Fibroblast of pulmonary artery (primary cell): ENCODE measurements at regions not wholly inside any gene's neighbourhood (a gene's known extent, or its start where the extent isn't known, plus 50 kb on each side); places are given as distances from the start of the nearest gene placed in this dataset.

Source experiments
- DNase-seq: peaks from one replicate; pipeline ENCODE4 v3.0.0-alpha.2; 2010; ENCODE audit warnings: low read depth
- H3K4me3 ChIP-seq: replicated peaks from 2 replicates; pipeline ENCODE4 v1.5.1; 2011; ENCODE audit warnings: low read depth, mild to moderate bottlenecking, control low read depth, low read length, moderate library complexity
- TF ChIP-seq, protein P1 (sequence below): IDR thresholded peaks from 2 replicates; pipeline ENCODE4 v1.5.1; 2011; ENCODE audit warnings: mild to moderate bottlenecking, control low read depth, low read length, inconsistent platforms; ENCODE audit errors: missing control alignments

DNA sequence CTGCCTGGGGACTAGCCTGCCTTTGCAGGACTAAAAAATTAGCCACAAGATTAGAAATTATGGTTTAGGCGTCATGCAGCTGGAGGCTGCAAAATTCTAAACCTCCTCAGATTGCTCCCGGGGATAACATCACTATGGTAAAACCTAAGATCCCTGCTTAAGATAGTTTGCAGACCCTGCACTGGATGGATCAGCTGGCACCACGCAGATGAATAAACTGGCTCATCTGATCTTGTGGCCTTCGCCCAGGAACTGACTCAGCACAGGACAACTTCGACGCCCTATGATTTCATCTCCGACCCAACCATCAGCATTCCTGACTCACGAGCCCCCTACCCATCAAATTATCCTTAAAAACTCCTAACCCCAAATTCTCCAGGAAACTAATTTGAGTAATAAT lies 482.4 kb downstream of the SPRY1 start:
- H3K4me3 ChIP-seq: no peak overlapping the region
- TF ChIP-seq, protein P1, sequence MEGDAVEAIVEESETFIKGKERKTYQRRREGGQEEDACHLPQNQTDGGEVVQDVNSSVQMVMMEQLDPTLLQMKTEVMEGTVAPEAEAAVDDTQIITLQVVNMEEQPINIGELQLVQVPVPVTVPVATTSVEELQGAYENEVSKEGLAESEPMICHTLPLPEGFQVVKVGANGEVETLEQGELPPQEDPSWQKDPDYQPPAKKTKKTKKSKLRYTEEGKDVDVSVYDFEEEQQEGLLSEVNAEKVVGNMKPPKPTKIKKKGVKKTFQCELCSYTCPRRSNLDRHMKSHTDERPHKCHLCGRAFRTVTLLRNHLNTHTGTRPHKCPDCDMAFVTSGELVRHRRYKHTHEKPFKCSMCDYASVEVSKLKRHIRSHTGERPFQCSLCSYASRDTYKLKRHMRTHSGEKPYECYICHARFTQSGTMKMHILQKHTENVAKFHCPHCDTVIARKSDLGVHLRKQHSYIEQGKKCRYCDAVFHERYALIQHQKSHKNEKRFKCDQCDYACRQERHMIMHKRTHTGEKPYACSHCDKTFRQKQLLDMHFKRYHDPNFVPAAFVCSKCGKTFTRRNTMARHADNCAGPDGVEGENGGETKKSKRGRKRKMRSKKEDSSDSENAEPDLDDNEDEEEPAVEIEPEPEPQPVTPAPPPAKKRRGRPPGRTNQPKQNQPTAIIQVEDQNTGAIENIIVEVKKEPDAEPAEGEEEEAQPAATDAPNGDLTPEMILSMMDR: no peak
- DNase-seq: no peak

DNA sequence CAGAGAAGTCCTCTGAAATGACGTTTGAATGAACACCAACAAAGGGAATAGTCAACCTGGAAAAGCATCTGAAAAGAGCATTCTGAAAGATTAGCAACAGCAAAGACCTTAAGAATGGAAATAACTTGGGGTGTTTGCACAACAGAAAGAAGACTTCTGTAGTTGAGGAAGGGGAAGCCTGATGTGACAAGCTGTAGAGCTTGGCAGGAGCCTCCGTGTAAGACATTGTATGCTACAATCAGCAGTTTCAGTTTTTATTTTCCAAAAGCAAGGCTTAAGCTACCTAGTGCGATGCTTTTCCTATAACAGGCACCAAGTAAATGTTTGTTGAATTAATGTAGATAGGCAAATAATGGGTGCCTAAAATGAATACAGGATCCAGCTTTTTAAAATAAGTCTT lies 484.0 kb downstream of the SPRY1 start:
- TF ChIP-seq, protein P1: no peak
- no peak overlapping the region for H3K4me3 ChIP-seq
- DNase-seq: no peak

DNA sequence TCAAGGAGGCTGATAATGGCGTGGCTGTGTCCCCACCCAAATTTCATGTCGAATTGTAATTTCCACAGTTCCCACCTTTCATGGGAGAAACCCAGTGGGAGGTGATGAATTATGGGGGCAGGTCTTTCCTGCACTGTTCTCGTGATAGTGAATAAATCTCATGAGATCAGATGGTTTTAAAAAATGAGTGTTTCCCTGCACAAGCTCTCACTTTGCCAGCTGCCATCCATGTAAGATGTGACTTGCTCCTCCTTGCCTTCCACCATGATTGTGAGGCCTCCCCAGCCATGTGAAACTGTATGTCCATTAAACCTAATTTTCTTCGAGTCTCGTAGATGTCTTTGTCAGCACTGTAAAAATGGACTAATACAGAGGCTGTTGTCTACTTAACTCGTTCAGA lies 488.3 kb downstream of the SPRY1 start:
- H3K4me3 ChIP-seq: no peak overlapping the region
- TF ChIP-seq, protein P1: no peak
- DNase-seq: no peak

DNA sequence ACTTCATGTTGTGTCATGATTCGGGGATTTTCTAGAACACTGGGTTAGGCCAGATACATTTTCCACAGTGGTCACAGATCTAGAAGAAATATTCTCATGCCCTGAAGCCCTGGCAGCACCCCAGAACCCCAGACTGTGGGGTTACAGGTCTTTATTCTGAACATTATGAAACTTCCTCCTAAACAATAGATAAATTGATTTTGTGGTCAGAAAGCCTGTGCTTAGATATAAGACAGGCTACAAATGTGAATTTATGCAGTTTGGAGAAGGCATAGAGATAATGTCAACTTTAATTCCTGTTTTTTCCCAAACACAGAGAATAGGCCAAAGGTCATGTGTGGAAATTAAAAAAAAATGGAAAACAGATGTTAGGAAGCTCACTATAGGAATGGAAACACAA lies 492.9 kb downstream of the SPRY1 start:
- no peak overlapping the region for H3K4me3 ChIP-seq
- TF ChIP-seq, protein P1: no peak
- peak; percentile 91 for DNase-seq

DNA sequence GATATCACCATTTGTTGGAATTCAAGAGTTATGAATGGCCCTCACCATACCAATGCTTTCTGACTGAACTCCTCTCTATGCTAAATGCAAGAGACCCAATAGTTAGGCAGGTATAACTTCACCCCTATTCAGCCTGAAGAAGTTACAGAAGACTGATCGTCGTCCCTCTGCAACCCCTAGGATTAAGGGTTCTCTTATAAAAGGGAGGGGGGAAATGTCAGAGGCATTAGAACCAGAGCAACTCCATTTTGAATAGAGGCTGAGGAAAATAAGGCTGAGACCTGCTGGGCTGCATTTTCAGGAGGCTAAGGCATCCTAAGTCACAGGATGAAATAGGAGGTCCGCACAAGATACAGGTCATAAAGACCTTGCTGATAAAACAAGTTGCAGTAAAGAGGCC lies 494.3 kb downstream of the SPRY1 start:
- no peak overlapping the region for H3K4me3 ChIP-seq
- DNase-seq: no peak
- TF ChIP-seq, protein P1: no peak

DNA sequence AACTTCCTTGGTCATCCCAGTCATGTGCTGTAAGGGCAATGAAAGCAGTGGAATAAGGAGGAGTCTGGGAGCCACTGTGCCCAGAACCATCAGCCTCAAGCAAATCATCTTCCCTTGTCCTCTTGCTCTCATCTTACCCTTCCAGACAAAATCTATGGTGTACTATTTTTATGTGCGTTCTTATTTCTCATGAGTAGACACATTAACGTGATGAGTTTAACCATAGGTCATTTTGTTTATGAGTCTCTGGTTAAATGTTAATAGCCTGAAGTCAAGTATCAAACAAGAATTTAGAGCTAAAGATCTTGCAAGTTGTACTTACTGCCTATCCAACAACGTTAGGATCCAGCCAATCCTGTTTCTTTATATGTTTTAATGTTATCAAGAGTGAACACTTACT lies 495.3 kb downstream of the SPRY1 start:
- TF ChIP-seq, protein P1: no peak
- no peak for DNase-seq

DNA sequence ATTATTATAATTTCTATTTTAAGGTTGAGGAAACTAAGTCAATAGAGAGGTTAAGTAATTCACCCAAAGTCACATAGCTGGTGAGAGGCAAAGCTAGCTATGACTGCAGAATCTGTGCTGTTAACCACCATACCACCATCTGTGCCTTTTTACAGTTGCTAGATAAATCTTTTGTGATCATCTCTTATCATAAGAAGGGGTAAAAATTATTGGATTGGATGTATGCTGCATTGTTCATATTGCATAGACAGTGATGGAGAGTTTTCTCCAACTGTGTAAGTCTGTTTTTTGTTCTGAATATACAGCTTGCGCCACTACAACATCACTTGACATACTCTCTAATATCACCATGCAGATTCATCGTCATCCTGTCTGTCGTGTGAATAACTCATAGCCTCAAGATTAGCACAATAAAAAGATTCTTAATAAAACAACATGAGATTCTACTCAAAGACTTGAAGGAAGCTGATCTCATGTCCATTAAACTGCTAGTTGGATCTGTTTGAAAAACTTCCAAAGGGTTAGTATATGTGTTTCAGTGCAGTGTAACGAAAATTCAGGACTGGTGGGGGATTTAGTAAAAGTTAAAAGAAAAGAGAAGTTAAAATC lies 495.9 kb downstream of the SPRY1 start:
- DNase-seq: peak; percentile 73
- H3K4me3 ChIP-seq: no peak overlapping the region
- TF ChIP-seq, protein P1: no peak

More for the DNA sequence above, 495.3 kb downstream of the SPRY1 start:
- no peak overlapping the region for H3K4me3 ChIP-seq
